Smooth muscle cell (in vitro differentiated cells): ENCODE measurements at regions not wholly inside any gene's neighbourhood (a gene's known extent, or its start where the extent isn't known, plus 50 kb on each side); places are given as distances from the start of the nearest gene placed in this dataset.

Experiments used
- DNase-seq: peaks from one replicate; lab custom pipeline; 2025; ENCODE audit not compliant: unreplicated experiment; lab: John Stamatoyannopoulos, UW
- H2AFZ ChIP-seq: fragments of 200-600 bp; sonication (generic); 2 replicates; pipeline ENCODE4 v1.6.0; 2016; ENCODE audit warnings: antibody characterized with exemption, low read depth, mild to moderate bottlenecking
- H3F3A ChIP-seq: fragments of 200-600 bp; sonication (generic); 2 replicates; pipeline ENCODE4 v1.6.0; 2017; ENCODE audit warnings: antibody characterized with exemption, low read depth
- H3K27ac ChIP-seq: fragments of 200-600 bp; sonication (generic); 2 replicates; pipeline ENCODE4 v1.5.1; 2016; ENCODE audit warnings: low read depth, mild to moderate bottlenecking
- H3K27me3 ChIP-seq: fragments of 200-600 bp; sonication (generic); 2 replicates; pipeline ENCODE4 v1.6.1; 2016; ENCODE audit warnings: low read depth, mild to moderate bottlenecking
- H3K36me3 ChIP-seq: fragments of 200-600 bp; sonication (generic); 2 replicates; pipeline ENCODE4 v1.5.1; 2016; ENCODE audit warnings: low read depth
- H3K4me1 ChIP-seq: fragments of 200-600 bp; sonication (generic); 2 replicates; pipeline ENCODE4 v1.5.1; 2016; ENCODE audit warnings: low read depth
- H3K4me2 ChIP-seq: fragments of 200-600 bp; sonication (generic); 2 replicates; pipeline ENCODE4 v1.6.0; 2016; ENCODE audit warnings: mild to moderate bottlenecking
- H3K4me3 ChIP-seq: fragments of 200-600 bp; sonication (generic); 2 replicates; pipeline ENCODE4 v1.5.1; 2016; ENCODE audit warnings: mild to moderate bottlenecking
- H3K79me2 ChIP-seq: fragments of 200-600 bp; sonication (generic); 2 replicates; pipeline ENCODE4 v1.6.0; 2016; ENCODE audit warnings: low read depth, mild to moderate bottlenecking
- H3K9ac ChIP-seq: fragments of 200-600 bp; sonication (generic); 2 replicates; pipeline ENCODE4 v1.6.0; 2016; ENCODE audit warnings: low read depth
- H3K9me3 ChIP-seq: fragments of 200-600 bp; sonication (generic); replicated peaks from 2 replicates; pipeline ENCODE4 v1.5.1; 2016; ENCODE audit warnings: low read depth
- H4K20me1 ChIP-seq: fragments of 200-600 bp; sonication (generic); 2 replicates; pipeline ENCODE4 v1.6.0; 2016; ENCODE audit warnings: low read depth
- CTCF ChIP-seq: fragments of 200-600 bp; sonication (generic); IDR thresholded peaks from 2 replicates; pipeline ENCODE4 v1.5.1; 2017; ENCODE audit warnings: borderline replicate concordance, mild to moderate bottlenecking, antibody characterized with exemption; ENCODE audit not compliant: insufficient read depth, poor library complexity, severe bottlenecking
- WGBS: methylation state at CpG from one replicate; pipeline ENCODE4 v1.1.7; 2016; ENCODE audit warnings: low lambda C conversion rate; 5-methylcytosine and 5-hydroxymethylcytosine counted together

GRCh38 chr6:139940741-139941729 is 566.6 kb upstream of the CITED2 start:
- Histone ChIP-seq H3K9ac (peak overlapping the region; percentile 39), H3F3A (no peaks in the 10 kb centered on the region), H3K27me3 (no peaks in the 10 kb centered on the region), H3K4me2 (peak overlapping the region; percentile 54), H3K9me3 (no peaks in the 10 kb centered on the region), H2AFZ (peak overlapping the region; percentile 67), H4K20me1 (no peaks in the 10 kb centered on the region), H3K79me2 (no peaks in the 10 kb centered on the region), H3K27ac (peak overlapping the region; percentile 69), H3K4me1 (peaks cover 25% of the 10 kb centered on the region), H3K4me3 (peak overlapping the region; percentile 0), H3K36me3 (no peaks in the 10 kb centered on the region)
- DNase-seq, result no peak
- whole genome bisulfite sequencing, result 35% methylated on average over 8 of the region's 8 CpGs
- no peak for TF ChIP-seq CTCF

- Histone ChIP-seq H3K9me3 (no peaks in the 10 kb centered on the region), H2AFZ (no peak overlapping the region), H3K27ac (no peak overlapping the region), H3K4me3 (no peak overlapping the region), H3K79me2 (no peaks in the 10 kb centered on the region), H3F3A (no peaks in the 10 kb centered on the region), H3K27me3 (no peaks in the 10 kb centered on the region), H3K4me1 (peaks cover 25% of the 10 kb centered on the region), H3K9ac (no peak overlapping the region), H3K4me2 (no peak overlapping the region), H4K20me1 (no peaks in the 10 kb centered on the region), H3K36me3 (no peaks in the 10 kb centered on the region)
- WGBS, result 91% methylated on average over 2 of the region's 2 CpGs
- TF ChIP-seq CTCF, result no peak
- DNase-seq, result no peak
Observed at GRCh38 chr6:139939189-139939979, 564.9 kb upstream of the CITED2 start.

GRCh38 chr6:139932671-139933070 is 558.2 kb upstream of the CITED2 start:
- Histone ChIP-seq H4K20me1 (no peaks in the 10 kb centered on the region), H3K4me1 (no peaks in the 10 kb centered on the region), H3K9ac (no peak overlapping the region), H3F3A (peaks cover 3% of the 10 kb centered on the region), H3K9me3 (no peaks in the 10 kb centered on the region), H3K36me3 (no peaks in the 10 kb centered on the region), H2AFZ (no peak overlapping the region), H3K27ac (no peak overlapping the region), H3K27me3 (no peaks in the 10 kb centered on the region), H3K79me2 (no peaks in the 10 kb centered on the region), H3K4me3 (no peak overlapping the region), H3K4me2 (no peak overlapping the region)
- DNase-seq, result no peak
- 88% methylated on average over 3 of the region's 3 CpGs for WGBS
- TF ChIP-seq CTCF, result no peak
